DMS53 treated with DMSO at 0.1 percent for 48 hours (cell line): ENCODE measurements at regions not wholly inside any gene's neighbourhood (a gene's known extent, or its start where the extent isn't known, plus 50 kb on each side); places are given as distances from the start of the nearest gene placed in this dataset.

Experiments used
- DNase-seq: peaks from one replicate; lab custom pipeline; 2025; ENCODE audit not compliant: unreplicated experiment; lab: John Stamatoyannopoulos, UW

DNA sequence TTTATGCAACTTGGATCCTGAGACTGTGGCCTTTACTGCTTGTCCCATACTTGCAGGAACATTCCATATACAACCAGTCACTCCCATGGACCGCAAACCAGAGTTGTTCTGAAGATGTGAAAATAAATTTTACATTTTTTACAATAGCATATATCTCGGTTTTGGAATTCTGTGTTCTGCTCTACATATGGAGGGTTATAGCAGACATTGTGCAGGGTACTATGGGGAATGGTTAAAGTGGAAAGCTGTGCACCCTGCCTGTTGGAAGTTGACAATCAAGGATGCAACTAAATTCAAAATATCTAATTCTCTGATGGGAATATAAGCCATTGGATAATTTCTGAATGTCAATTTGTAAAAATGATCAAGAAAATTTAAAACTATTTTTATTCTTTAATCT is 603.3 kb downstream of the RAB28 start:
- DNase-seq: no peak

DNA sequence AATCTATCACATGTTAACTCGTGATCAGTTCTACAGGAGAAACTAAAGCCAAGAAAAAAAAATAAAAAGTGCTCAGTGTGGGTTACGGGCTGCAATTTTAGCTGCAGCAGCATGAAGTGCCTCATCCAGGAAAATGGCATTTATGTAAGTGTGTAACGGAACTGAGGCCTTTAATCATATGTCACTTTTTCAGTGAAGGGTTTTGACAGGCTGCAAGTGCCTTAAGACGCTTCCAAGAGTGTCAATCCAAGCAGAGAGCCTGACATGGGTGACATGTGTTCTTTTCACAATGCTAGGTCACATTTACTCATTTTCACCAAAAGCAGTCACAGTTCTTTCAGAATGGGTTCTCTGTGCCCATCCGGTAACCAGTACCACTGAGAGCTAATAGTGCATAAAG is 604.6 kb downstream of the RAB28 start:
- no peak for DNase-seq

DNA sequence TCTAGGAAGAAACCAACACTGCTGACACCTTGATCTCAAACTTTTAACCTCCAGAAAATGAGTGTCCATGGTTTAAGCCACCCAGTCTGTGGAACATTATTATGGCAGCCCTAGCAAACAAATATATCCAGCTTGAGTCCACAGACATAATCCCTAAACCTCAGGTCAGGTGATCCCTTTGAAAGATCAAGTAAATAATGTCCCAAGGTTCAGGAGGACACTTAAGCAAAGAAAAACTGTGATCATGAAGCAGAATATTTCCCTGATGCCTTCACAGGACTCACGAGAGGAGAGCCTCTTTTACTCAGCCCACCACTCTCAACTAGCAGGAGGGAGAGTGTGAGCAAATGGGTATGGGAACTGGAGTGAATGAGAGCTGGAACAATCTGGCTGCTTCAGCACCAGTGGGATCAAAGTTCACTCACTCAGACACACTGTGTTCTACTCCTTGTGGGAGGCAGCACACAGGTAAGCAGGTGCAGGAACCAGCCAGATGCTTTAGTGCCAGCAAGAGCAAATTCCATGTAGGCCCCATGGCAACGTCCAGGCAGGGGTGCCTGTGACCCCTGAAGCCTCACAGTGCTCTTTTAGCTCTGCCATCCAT is 608.4 kb downstream of the RAB28 start:
- DNase-seq: peak; percentile 83

DNA sequence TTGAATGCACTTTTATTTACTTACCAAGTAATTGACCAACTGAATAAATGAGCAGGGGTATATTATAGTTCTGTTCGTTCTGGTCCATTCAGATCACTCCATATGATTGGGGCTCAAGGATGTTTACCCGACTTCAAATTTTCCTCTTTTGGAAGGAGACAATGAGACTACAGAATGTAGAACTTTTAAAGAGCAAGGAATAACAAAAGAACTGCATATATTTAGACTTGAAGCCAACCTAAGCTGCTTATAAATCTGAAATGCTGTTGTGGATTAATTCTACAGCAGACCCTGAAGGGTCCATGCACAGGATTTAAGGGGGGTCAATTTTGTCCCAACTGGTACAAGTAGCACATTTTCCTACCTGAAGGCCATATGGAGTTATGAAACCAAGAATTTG is 610.8 kb downstream of the RAB28 start:
- no peak for DNase-seq

DNA sequence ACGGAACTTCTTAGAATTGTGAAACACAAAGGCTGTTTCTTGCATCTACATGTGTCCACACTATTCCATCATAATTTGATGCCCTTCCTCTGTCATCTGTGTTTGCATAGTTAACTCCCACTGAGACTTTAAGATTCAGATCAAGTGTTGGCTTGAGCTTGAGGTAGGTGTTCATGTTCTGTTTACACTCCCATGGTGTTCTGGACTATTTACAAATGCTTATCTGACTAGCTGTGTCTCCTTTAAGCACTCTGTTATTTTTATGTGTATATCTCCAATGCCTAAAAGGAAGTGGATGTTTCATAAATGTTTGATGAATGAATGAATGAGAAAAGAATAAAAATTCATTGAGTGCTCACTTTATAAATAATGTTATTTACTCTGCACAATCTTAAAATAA is 622.7 kb downstream of the RAB28 start:
- DNase-seq: peak; percentile 23

DNA sequence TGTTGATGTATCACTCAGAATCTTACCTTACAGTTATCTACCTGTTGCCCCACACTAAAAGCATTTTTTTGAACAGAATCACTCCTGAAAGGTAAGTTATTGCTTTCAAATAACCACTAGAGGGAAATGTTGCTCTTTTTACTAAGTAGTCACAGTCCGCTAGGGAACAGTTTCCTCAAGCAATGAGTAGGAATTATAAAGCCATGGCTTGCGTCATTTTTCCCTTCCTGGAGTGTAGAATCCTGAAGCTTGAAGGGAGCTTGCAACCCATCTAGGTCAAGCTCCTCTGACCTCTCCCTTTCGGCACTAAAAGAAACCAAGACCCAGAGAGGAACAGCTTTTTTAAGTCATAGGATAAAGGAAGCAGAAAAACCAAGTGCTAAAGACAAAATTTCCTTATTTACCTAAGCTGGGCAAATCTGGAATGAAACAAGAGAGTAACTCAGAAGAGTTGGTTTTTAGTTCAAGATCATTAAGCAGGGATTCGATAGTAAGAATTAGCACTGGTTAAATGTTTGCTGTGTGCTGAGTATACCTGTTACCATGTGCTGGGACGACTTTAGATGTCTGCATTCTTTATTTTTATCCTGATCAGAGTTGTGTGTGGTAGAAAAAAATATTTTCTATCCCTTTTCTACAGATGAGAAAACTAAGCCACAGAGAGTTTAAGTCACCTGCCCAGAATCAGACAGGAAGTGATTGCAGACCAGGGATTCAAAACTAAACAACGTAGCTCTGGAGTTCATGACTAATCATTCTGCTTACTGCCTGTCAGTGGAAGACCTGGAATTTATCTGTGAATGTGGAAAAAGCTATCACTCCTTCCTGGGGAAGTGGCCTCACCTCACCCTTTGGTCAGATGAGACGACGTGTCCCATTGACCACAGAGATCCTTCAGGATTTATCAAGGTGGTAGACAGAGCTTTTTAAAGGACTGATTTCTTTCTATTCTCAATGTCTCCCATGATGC is 631.5 kb downstream of the RAB28 start:
- DNase-seq: peak; percentile 96

DNA sequence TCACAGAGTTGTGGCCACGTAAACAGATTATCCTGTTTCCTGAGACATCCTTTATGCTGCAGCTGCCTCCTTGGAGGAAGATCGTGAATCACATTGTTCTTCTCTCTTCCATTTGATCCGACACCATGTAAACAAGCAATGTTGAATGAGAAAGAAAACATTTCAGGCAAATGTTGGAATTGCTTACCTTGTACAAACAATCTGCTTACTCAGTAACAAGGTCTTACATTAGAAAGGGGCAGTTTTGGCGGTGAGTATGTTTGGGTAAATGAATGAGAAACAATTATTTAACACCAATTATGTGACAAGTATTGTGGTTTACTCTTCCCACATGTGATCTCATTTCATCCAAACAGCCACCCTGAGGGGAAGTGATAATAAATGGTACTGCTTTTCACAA is 637.8 kb downstream of the RAB28 start:
- peak; percentile 66 for DNase-seq

DNA sequence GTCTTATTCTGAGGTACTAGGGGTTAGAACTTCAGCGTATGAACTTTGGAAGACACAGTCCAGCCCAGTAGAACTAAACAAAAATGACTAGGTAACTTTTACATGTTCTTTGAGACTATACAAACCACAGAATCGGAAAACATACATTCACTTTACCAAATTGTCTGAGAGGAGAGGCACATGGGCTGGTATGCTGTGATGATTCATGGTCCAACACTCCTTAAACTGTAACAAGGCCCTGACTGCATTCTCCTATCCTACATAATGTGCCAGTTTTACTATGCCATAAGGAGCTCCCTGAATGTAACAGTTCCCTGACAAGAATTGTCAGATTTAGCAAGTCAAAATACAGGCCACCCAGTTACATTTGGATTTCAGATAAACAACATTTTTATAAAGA is 640.0 kb downstream of the RAB28 start:
- no peak for DNase-seq

DNA sequence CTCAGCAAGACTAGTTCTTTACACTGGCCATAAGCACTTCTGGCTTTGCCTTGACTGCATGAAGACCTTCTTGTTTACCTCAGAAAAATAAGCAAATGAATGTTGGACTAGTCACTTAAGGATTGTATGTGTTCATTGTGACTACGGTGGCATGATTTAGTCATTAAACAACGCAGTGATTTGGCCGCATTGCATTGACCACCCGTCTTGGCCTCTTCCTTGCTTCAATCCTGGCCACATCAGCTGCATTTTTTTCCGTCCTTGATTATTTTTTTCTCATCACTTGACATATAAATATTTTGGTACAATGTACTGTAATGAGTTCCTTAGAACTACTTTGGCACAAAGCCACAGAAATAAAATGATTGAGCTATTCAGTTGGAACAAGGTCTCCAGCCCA is 656.2 kb downstream of the RAB28 start:
- DNase-seq: no peak

DNA sequence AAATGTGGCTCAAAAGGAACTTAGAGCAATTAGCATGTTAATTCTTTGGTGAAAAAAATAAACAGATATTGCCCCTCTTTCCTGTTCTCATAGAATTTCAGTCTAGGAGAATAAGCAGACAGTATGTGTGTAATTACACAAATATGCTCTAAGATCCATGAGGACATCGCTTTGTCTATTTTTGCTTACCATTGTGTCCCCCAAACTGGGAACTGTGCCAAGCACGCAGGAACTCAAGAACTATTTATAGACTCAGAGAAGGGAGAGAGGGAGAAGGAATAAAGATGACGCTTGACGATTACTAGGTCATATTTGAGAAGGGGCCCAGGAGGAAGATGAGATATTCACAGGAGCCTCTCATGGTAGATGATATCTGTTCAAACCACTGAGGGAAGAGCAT is 692.6 kb downstream of the RAB28 start:
- no peak for DNase-seq

DNA sequence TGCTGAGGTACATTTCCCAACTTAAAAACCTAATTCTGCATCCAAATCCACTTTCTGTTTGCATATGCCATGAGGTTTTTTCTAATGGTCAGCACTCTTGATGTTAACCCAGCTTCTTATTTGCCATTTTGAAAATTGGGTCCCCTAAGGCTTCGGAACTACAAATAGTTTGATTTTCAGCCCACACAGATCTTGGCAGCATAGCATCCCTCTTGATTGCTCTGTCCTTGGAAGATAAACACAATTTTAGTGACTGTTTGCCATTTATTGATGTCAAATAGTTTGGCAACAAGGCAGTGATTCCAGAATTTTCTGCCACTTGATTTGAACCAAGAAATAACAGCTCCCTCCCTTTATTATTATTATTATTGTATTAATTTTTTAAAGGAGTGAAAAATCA is 696.9 kb downstream of the RAB28 start:
- DNase-seq: no peak

DNA sequence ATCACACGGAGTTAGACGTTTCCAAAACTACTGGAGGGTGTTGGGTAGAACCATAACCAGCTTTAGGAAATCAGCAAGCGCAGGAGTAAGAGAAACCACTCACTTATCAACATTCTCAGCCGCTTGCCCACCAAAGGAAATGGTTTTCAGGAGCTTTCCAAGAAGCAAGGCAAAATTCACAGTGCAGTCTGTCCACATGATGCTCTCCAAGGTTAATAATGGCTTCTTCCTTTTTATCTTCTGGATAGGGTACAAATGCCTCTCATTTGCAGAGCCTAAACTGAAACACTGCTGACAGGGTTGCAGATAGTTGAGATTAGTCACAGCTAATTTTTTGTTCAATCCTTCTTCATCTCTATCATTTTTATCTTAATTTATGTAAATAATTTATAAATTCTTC is 705.4 kb downstream of the RAB28 start:
- DNase-seq: no peak

DNA sequence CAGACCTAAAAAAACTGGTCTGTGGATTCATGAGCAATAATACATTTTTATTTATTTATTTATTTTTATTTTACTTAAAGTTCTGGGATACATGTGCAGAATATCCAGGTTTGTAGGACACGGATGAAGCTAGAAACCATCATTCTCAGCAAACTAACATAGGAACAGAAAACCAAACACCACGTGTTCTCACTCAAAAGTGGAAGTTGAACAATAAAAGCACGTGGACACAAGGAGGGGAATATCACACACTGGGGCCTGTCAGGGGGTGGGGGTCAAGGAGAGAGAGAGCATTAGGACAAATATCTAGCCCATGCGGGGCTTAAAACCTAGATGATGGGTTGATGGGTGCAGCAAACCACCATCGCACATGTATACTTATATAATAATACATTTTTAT is 705.9 kb downstream of the RAB28 start:
- no peak for DNase-seq

DNA sequence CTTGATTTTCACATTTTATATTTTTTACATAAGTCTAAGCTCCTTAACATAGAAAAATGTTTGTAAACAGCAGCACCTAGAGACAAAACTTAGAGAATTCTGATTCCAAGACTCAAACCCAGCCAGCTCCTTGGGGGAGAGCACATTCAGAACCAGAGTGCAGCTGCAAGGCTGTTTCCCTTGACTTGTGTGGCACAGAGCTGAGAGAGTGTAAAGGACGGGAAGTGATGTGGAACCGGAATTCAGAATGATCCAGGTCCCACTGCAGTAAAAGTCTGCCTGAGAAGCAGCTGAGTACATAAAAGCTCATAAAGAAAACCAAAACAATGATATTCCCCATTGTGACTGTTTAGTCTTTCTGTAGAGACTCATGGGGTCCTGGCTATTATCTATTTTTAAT is 713.8 kb downstream of the RAB28 start:
- peak; percentile 66 for DNase-seq

DNA sequence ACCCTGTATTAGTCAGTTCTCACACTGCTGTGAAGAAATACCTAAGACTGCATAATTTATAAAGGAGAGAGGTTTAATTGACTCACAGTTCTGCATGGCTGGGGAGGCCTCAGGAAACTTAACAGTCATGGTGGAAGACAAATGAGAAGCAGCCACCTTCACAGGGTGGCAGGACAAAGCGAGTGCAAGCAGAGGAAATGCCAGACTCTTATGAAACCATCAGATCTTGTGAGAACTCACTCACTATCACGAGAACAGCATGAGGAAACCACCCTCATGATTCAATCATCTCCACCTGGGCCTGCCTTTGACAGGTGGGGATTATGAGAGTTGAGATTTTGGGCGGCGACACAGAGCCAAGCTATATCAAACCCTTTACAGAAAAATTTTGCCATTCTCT is 722.4 kb downstream of the RAB28 start:
- DNase-seq: no peak

DNA sequence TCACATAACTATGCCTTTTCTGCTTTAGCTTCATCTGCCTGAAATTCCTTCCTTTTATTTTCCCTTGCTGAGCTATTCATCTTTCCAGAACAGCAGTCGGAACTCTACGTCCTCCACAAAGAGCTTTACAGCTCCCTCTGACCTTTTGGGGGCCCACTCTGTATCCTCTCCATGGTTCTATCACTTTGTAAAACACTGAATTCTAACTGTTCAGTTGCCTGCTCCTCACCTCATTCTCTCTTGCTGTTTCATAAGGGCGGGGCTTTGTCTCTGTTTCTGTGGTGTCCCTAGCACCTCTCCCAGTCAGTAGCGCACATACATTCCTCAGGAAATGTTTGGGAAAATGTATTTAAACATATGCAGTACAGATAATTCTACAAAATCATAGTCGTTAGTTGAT is 737.0 kb downstream of the RAB28 start:
- no peak for DNase-seq

DNA sequence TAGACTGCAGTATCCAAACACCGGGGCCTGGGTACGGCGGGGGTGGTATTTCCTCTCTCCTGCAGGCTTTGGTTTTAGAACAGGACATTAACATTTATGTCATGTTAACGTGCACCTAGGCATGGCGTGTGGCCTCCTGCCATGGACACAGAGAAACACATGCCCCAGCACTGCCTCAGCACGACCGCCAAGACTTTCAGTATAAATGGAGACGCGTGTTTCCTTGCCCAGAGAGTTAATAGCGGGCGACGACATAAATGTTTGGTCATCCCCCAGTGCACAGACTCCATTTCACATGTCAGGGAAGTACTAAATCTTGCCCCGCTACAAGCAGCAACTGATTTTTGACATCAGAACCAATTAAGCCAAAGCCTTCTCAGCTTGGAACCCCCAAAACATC is 737.9 kb downstream of the RAB28 start:
- DNase-seq: no peak

DNA sequence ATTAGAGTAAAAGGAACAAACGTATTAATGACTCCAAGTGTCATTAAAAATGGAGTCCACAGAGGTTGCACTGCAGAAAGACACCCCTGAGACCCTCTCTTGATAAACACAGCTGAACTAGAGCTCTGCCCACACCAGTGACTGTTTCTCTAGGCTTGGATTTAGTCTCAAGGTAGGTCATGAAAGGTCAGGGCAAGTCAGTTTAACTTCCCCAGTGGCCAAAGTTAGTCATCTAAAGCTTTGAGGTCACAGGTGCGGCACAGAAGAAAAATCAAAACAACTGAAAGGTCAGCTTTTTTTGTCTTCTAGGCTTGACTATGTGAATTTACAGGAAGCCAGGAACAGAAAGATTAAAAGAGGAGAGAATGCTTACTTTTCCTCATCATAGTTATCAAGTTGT is 749.6 kb downstream of the RAB28 start:
- DNase-seq: no peak

DNA sequence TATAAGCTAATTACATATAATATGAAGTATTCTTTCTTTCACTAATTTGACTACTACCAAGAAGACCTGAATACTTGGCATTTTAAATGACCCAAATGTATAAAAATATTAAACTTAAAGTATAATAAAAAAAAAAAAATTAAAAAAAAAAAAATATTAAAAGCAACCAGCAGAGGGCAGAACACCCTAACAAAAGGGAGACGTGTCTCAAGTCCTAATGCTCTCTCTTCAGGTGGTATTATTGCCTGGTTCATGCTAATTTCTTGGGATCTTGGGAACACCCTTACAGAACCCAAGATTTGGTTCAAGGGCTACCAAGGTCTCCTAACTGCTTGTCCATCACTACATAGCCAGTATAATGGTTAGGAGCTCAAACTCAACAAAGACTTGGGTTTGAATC is 754.8 kb downstream of the RAB28 start:
- DNase-seq: peak; percentile 48

DNA sequence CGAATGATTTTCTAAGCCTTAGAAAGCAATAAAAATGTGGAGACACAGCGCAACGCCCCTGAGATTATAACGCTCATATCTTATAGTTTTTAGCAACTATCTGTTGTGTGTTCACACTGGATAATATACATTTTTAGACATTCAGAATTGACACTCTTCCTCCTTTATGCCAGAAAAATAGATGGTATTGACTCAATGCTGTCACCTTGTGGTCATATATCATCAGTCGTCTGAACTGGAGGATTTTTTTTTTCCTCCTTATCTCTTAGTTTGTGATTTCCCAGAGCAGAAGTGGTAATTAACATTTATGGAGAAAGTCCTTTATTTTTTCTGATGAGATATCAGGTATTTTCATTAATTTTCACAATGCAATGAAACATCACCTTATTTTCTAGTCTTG is 759.6 kb downstream of the RAB28 start:
- DNase-seq: peak; percentile 45

DNA sequence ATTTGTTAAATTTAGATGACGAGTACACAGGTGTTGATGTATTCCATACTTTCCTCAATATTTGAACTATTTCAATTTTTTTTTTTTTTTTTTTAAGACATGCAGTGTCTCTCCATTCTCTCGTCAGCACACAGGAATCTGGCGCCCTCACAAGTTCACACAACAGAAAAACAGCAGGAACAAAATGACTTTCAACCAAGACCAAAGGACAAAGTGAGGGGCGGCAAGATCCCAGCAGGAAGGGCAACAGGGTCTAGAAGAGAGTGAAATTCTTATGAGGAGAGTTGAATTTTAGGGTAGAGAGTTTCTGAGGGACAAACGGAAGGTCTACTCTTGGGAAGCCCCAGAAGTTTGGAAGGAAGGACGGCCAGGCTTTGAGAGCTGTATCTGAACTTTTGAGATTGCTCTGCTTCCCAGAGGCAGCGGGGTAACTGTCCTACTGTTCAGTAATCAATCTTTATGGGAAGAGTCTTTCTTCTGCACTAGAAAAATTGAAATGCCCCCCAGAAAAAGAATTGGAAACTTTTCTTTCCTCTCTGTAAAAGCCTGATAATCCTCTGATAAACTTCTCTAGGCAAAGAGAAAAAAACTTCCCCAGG is 760.2 kb downstream of the RAB28 start:
- no peak for DNase-seq

DNA sequence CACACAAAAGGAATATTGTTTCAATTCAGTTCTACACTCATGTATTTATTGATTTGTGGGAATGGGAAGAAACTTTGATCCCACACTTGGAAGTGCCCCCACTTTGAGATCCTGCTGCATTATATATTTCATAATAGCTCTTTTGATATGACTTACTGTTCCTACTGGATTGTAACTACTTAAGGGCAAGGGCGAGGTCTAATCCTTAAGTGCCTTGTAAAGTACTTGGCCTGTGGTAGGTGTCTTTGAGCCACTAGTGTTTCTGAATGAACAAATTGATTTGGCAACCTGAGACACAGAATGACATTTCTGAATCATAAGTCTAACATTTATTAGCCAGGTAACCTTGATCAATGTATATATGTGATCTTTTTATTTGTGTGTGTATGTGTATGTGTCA is 767.2 kb downstream of the RAB28 start:
- no peak for DNase-seq
